Stimulated activated CD4-positive, alpha-beta T cell treated with anti-CD3 and anti-CD28 coated beads, Interleukin-4, amount 100 ng/mL, for 48 hours (primary cell): ENCODE measurements at regions not wholly inside any gene's neighbourhood (a gene's known extent, or its start where the extent isn't known, plus 50 kb on each side); places are given as distances from the start of the nearest gene placed in this dataset.

Experiments
- DNase-seq, 2 donors: peaks; one replicate each; pipeline ENCODE4 v3.0.0-alpha.2; 2020; ENCODE audit warnings: low read depth in 2 of 2

- DNase-seq = no peak
Measured at GRCh38 chr1:81700728-81701470, 99.8 kb upstream of the ADGRL2 start.

GRCh38 chr1:81699234-81699633 lies 101.5 kb upstream of the ADGRL2 start:
- no peak for DNase-seq

- no peak for DNase-seq
Measured at GRCh38 chr1:81695741-81696140, 105.0 kb upstream of the ADGRL2 start.

- DNase-seq = no peak
Measured at GRCh38 chr1:81693316-81693715, 107.4 kb upstream of the ADGRL2 start.

- DNase-seq = no peak
Measured at GRCh38 chr1:81690676-81691453, 109.9 kb upstream of the ADGRL2 start.

- no peak for DNase-seq
Measured at GRCh38 chr1:81689531-81689941, 111.2 kb upstream of the ADGRL2 start.

- DNase-seq = no peak
Measured at GRCh38 chr1:81682490-81682889, 118.2 kb upstream of the ADGRL2 start.

- DNase-seq = no peak
Measured at GRCh38 chr1:81681601-81682266, 119.0 kb upstream of the ADGRL2 start.

GRCh38 chr1:81681114-81681513 lies 119.6 kb upstream of the ADGRL2 start:
- DNase-seq = no peak

- no peak for DNase-seq
Measured at GRCh38 chr1:81679942-81680341, 120.8 kb upstream of the ADGRL2 start.

GRCh38 chr1:81678779-81679178 lies 122.0 kb upstream of the ADGRL2 start:
- DNase-seq = no peak

GRCh38 chr1:81672766-81673165 lies 128.0 kb upstream of the ADGRL2 start:
- no peak for DNase-seq

- DNase-seq = no peak
Measured at GRCh38 chr1:81671038-81671437, 129.7 kb upstream of the ADGRL2 start.

- no peak for DNase-seq
Measured at GRCh38 chr1:81670286-81670685, 130.4 kb upstream of the ADGRL2 start.

- DNase-seq = no peak
Measured at GRCh38 chr1:81666586-81666985, 134.1 kb upstream of the ADGRL2 start.

- DNase-seq = no peak
Measured at GRCh38 chr1:81664341-81664740, 136.4 kb upstream of the ADGRL2 start.

- no peak for DNase-seq
Measured at GRCh38 chr1:81662913-81663526, 137.7 kb upstream of the ADGRL2 start.

GRCh38 chr1:81660286-81660685 lies 140.4 kb upstream of the ADGRL2 start:
- DNase-seq = no peak

GRCh38 chr1:81654657-81655056 lies 146.1 kb upstream of the ADGRL2 start:
- DNase-seq = no peak

GRCh38 chr1:81654147-81654546 lies 146.6 kb upstream of the ADGRL2 start:
- no peak for DNase-seq

- DNase-seq = no peak
Measured at GRCh38 chr1:81650776-81651175, 150.0 kb upstream of the ADGRL2 start.

GRCh38 chr1:81635816-81636215 lies 164.9 kb upstream of the ADGRL2 start:
- DNase-seq = no peak
